HG03520 (cell line): ENCODE measurements at regions not wholly inside any gene's neighbourhood (a gene's known extent, or its start where the extent isn't known, plus 50 kb on each side); places are given as distances from the start of the nearest gene placed in this dataset.
"Not testable (repeated sequence)": the region's sequence is repeated elsewhere in the genome, so short reads cannot be mapped to it uniquely, and the experiment has no call there.

Experiments used
- ATAC-seq: cut with Tn5 transposase; IDR thresholded peaks from one replicate; pipeline ENCODE4 v1.9.1; 2021; ENCODE audit warnings: mild to moderate bottlenecking, moderate library complexity; ENCODE audit not compliant: unreplicated experiment

DNA sequence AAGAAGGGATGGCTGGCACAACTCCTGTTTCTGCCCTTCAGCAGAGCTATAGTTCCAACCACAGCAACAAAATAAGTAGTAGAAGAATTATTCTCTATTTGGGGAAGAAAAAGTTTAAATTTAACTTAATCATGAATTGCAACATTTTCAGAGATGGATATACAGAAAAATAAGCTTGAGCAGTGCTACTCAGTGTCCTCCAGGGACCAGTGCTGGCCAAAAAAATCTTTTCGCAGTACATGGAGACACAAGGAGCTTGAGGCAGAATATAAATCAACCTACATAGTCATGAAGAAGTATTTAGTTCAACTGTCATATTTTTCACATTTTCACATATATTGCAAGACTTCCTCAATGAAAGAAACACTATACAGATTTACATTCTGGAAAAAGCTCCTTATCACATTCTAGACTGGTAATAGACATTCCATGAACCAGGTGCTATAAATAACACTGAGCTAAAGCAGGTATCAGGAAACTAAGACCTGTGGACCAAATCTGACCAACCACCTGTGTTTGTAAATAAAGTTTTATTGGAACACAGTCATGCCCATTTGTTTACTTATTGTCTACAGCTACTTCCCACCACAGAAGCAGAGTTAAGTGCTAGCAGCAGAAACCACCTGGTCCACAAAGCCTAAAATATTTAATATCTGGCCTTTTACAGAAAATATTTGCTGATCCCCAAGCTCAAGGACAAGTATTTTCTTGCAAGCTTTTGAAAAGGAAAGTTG is 101.9 kb downstream of the RGS21 start:
- ATAC-seq, result no peak

DNA sequence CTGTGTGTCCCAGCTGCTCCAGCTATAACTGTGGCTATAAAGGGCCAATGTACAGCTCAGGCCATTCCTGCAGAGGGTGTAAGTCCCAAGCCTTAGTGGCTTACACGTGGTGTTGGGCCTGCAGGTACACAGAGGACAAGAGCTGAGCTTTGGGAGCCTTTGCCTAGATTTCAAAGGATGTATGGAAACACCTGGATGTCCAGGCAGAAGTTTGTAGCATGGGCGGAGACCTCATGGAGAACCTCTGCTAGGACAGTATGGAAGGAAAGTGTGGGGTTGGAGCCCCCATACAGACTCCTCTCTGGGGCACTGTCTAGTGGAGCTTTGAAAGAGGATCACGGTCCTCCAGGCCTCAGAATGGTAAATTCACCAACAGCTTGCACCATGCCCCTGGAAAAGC is 113.9 kb downstream of the RGS21 start:
- ATAC-seq, result no peak

DNA sequence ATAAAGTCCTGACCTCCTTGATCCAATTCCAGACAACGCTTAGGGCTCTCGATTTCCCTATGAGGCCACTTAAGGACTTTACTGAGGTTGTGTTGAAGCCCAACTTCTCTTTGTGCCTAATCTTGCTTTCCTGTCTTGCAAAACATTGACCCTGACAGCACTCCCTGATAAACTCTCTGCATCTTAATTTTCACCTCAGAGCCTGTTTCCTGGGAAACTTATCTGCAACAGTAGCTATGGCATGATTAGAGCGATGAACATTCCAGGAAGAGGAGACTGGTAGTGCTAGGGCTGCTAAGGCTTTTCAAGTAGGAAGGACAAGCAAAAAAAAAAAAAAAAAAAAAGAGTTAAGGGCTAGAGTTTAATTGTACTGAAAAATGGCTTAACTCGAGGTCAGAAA is 118.9 kb downstream of the RGS21 start:
- no peak for ATAC-seq

DNA sequence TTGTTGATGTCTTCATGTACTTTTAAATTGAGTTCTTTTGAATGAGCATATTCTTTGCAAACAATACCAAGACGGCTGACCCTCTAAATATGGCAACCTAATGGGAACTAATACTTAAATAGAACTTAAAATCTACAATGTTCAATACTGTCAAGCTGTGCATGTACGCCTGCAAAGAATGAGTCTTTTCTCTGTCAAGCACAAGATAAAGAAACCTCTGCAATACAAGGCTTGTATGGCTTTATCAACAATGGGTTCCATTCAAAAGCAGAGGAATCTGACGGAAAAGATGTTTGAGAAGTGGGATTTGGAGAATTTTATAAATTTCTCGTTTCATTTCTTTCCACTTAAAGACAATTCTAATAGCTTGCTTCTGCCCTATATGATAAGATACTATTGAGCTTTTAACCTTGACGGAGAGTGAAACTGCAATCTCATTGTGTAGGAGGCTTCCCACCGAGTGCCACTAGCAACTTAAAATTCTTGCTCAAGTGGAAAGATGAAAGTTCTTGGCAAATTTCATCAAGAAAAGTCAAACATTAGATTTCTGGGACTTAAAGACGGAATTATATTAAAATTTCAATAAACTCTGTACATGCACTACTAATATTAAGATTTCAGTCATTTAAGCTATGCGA is 119.8 kb downstream of the RGS21 start:
- no peak for ATAC-seq

DNA sequence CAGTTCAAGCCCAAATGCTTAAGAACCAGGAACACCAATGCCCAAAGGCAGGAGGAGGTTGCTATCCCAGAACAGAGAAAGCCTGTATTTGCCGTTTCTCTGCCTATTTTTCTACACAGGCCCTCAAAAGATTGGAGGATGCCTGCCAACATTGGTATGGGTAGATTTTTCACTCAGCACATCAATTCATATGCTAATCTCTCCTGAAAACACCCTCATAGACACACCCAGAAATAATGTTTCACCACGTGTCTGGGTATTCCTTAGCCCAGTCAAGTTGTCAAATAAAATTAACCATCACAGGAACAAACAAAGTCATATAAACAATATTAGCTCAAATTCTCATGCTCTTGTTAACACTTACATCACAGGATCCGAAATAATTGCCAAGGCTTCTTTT is 121.9 kb downstream of the RGS21 start:
- ATAC-seq, result no peak

GRCh38 chr1:192439373-192440025 is 122.7 kb downstream of the RGS21 start:
- ATAC-seq, result no peak

GRCh38 chr1:192441492-192441891 is 124.7 kb downstream of the RGS21 start:
- ATAC-seq, result no peak

DNA sequence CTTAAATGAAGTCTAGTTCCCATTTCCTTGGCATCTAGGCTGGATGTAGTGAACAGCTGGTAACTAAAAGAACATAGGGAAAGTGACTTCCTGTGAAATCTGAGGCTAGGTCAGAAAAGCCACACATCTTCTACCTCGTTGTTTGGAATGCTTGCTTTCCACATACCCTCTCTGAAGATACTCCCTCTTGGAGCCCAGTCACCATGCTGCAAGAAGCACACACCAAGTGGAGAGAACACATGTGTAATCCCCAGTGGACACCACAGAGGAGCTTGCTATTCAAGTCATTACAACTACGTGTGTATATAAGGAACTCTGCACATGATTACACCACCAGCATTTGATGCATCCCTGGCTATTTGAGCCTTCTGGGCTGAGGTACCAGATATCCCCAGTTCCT is 125.9 kb downstream of the RGS21 start:
- no peak for ATAC-seq

DNA sequence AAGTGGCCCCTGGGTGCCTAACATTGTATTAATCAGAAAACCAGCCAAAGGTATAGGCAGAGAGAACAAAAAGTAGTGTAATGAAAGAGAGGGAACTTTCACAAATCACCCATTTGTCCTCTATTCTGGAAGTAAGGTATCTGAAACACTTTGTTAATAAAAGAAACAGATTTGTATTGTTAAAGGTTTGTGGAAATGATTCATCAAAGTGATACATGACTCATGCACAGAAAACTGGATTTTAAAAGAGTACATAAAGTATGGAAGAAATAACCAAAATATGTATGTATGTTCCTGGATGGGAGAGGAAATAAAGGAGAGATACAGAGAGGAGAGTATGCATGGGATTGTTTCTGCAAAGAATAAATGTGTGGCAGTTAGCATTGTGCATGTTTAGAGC is 126.8 kb downstream of the RGS21 start:
- ATAC-seq, result no peak

DNA sequence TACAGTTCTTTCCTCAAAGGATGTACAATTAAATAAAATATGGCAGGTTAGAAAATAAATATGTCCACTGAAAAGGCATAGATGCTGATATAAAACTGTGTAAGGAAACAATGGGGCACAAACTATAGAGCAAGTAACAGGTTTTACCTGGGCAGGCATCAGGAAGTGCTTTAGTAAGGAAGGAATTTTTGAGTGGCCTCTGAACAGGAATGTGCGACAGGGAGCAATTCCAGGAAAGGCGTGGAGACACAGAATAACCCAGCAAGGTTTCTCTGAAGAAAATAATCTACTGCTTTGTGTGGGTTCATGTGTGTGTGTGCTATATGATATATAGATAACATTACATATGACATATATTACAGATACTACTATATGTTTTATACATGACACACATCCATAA is 128.4 kb downstream of the RGS21 start:
- ATAC-seq, result no peak

DNA sequence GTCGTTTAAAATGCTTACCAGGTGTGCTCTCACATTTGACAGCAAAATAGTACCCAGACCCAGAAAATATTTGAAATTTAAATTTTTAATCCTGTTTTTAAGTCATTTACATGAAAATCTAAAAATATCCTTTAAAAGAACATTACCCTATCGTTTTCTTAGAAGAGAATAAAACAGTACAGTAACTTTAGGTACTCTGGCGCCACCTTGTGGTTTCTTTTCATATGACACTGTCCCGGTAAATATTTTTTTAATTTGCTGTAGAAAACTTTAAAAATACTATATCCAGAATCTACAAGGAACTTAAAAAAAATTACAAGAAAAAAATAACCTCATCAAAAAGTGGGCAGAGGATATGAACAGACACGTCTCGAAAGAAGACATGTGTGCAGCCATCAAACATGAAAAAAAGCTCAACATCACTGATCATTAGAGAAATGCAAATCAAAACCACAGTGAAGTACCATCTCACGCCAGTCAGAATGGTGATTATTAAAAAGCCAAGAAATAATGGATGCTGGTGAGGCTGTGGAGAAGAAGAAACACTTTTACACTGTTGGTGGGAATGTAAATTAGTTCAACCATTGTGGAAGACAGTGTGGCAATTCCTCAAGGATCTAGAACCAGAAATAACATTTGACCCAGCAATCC is 129.2 kb downstream of the RGS21 start:
- ATAC-seq, result peak; percentile 58

- no peak for ATAC-seq
Measured at GRCh38 chr1:192448026-192448578, 127.5 kb upstream of the RGS1 start.

DNA sequence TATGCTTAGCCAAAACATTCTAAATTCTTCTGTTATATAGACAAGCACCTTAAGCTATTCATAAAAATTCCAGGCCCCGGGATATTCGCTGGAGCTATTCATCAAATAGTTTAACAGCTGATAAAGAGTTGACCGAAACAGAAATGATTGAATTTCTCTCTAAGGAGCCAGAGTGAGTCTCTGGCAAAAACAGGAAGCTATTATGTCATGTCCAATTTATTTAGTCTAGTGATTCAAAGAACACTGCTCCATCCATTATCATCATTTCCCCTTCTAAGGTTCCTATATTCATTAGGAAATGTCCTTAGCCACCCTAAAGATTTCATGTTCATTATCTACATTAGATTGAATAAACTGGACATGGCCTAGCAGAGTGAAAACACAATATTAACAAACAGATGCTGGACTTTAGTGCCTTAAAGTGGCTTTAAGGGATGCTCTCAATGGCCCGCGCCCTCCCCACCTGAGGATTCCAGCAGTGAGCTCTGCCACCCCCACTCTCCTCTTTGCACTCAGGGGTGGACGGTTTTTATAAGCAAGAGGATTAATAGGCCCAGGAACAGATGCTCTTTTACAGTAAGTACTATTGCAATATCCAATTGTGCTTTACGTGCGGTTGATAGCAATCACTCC is 122.1 kb upstream of the RGS1 start:
- ATAC-seq, result no peak

GRCh38 chr1:192459467-192459866 is 116.1 kb upstream of the RGS1 start:
- ATAC-seq, result no peak

DNA sequence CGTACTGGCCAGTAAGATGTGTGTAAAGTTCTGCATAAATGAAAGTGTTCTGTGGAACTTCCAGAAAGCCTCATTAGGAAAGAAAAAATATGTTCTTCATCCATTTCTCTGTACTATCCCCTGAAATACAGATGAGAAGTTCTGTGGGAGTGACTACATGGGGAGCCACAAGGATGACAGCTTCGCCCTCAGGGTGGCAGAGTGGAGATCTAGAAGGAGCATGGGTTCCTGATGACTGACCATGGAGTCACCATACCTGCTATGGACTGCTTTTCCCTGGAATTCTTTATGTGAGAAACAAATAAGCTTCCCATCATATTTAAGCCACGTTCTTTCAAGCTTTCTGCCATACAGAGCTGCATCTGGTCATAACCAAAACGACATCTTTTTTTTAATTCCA is 113.9 kb upstream of the RGS1 start:
- no peak for ATAC-seq

- ATAC-seq, result no peak
Measured at GRCh38 chr1:192462616-192463015, 113.0 kb upstream of the RGS1 start.

- ATAC-seq, result no peak
Measured at GRCh38 chr1:192463661-192464060, 111.9 kb upstream of the RGS1 start.

DNA sequence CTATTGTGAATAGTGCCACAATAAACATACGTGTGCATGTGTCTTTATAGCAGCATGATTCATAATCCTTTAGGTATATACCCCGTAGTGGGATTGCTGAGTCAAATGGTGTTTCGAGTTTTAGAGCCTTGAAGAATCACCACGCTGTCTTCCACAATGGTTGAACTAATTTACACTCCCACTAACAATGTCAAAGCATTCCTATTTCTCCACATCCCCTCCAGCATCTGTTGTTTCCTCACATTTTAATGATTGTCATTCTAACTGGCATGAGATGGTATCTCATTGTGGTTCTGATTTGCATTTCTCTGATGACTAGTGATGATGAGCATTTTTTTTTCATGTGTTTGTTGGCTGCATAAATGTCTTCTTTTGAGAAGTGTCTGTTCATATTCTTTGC is 110.4 kb upstream of the RGS1 start:
- not testable (repeated sequence) for ATAC-seq

DNA sequence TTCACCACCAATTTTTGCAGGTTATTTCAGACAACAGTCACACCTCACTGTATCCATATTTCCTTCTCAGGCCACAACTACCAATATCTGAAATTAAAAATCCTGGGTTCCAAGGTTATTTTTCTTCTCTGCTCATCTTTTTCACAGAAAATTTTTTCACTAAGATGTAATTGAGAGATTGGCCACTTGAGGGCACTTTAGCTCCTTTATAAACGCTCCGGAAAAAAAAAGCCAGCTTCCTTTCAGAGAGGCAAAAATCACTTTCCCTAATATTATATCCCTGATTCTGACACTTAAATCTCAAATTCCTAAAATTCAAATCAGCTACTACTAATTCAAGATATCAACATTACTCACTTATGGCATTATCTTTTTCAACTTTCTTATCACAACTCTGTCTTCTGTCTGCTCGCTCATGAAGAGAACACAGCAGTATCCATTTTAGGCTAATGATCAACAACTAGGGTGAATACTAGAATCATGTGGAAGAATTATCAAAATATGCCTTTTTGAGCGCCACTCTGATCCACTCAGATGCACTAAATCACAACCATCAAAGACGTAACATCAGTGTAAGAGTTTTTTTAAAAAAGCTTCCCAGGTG is 101.4 kb upstream of the RGS1 start:
- ATAC-seq, result no peak

DNA sequence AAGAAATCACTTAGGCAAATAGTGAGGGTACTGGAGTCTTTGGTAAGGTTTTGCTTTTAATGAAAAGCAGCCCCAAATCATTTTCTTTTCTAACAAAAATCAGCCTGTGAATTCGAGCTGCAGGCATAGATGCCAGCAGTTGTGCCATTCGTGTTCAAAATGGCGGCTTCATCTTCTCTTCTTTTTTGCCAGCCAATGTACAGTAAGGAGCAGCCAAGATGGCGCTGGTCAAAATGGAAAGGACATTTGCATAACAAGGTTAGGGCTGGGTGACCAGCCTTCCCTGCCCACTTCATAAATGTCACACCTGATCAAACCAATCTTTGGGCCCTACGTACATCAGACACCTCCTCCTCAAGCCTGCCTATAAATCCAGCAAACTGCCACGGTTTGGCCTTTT is 100.2 kb upstream of the RGS1 start:
- no peak for ATAC-seq

DNA sequence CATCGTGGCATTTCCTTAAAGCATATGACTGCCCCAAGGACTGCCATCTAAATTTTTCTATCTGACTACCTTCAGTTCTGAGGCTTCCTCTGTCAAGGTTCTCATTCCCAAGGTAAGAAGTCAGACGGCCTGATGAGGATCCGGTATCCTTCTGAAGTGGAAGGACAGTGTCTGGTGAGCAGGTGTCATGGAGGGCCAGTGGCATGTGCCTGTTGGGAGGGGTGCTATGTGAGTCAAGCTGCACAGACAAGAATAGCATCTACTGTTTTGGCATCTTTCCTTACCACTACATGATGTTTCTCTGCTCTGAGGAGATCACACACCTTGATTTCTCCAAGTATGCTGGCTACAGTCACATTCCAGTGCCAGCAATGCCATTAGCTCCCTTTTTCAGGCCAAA is 99.6 kb upstream of the RGS1 start:
- ATAC-seq, result no peak
